ENCODE measurements at regions not wholly inside any gene's neighbourhood (a gene's known extent, or its start where the extent isn't known, plus 50 kb on each side); places are given as distances from the start of the nearest gene placed in this dataset.

GRCh38 chr4:178415925-178416324 is 973.7 kb upstream of the AGA start:
- H3K27ac ChIP-seq (replicated peaks): no peak overlapping the region
- no peaks in the 10 kb centered on the region for H3K27me3 ChIP-seq (ENCODE audit: insufficient read depth, poor library complexity, severe bottlenecking)
- no peak for DNase-seq (ENCODE audit: low read depth in 1 of 2, low spot score in 1 of 2)
- no peak for TF ChIP-seq CTCF (IDR thresholded peaks at IDR 0.05; ENCODE audit: insufficient read depth, low read length)
- no peak for TF ChIP-seq REST (IDR thresholded peaks at IDR 0.05; ENCODE audit: insufficient replicate concordance, low read depth)
- no peak overlapping the region for H3K4me3 ChIP-seq (replicated peaks; ENCODE audit: insufficient read depth, low read length)

- TF ChIP-seq GABPA (IDR thresholded peaks at IDR 0.05; ENCODE audit: low read depth): no peak
- no peak for TF ChIP-seq POLR2AphosphoS5 (IDR thresholded peaks at IDR 0.05; ENCODE audit: low read depth)
- TF ChIP-seq REST (IDR thresholded peaks at IDR 0.05; ENCODE audit: insufficient replicate concordance, low read depth): no peak
- TF ChIP-seq SPI1 (IDR thresholded peaks at IDR 0.05; ENCODE audit: borderline replicate concordance, low read depth): no peak
- TF ChIP-seq CTCF (IDR thresholded peaks at IDR 0.05; ENCODE audit: insufficient read depth, low read length): no peak
- H3K27me3 ChIP-seq (ENCODE audit: insufficient read depth, poor library complexity, severe bottlenecking): no peaks in the 10 kb centered on the region
- no peak overlapping the region for H3K4me3 ChIP-seq (replicated peaks; ENCODE audit: insufficient read depth, low read length)
These were observed 981.1 kb upstream of the AGA start for GRCh38 chr4:178423366-178423765.

GRCh38 chr4:178426871-178427270 is 984.6 kb upstream of the AGA start:
- no peak for TF ChIP-seq POLR2AphosphoS5 (IDR thresholded peaks at IDR 0.05; ENCODE audit: low read depth)
- TF ChIP-seq REST (IDR thresholded peaks at IDR 0.05; ENCODE audit: insufficient replicate concordance, low read depth): no peak
- TF ChIP-seq SPI1 (IDR thresholded peaks at IDR 0.05; ENCODE audit: borderline replicate concordance, low read depth): no peak
- TF ChIP-seq GABPA (IDR thresholded peaks at IDR 0.05; ENCODE audit: low read depth): no peak
- no peak for TF ChIP-seq CTCF (IDR thresholded peaks at IDR 0.05; ENCODE audit: insufficient read depth, low read length)
- no peak overlapping the region for H3K4me3 ChIP-seq (replicated peaks; ENCODE audit: insufficient read depth, low read length)
- no peaks in the 10 kb centered on the region for H3K27me3 ChIP-seq (ENCODE audit: insufficient read depth, poor library complexity, severe bottlenecking)
- DNase-seq (ENCODE audit: low read depth in 1 of 2, low spot score in 1 of 2): no peak
- no peak overlapping the region for H3K27ac ChIP-seq (replicated peaks)

More at GRCh38 chr4:178423366-178423765, 981.1 kb upstream of the AGA start:
- no peak for DNase-seq (ENCODE audit: low read depth in 1 of 2, low spot score in 1 of 2)
- no peak overlapping the region for H3K27ac ChIP-seq (replicated peaks)

All from HL-60 (cell line).